Gastroesophageal sphincter (tissue), 4 donors: ENCODE measurements at regions not wholly inside any gene's neighbourhood (a gene's known extent, or its start where the extent isn't known, plus 50 kb on each side); places are given as distances from the start of the nearest gene placed in this dataset.
"Not testable (repeated sequence)": the region's sequence is repeated elsewhere in the genome, so short reads cannot be mapped to it uniquely, and the experiment has no call there.

ENCODE experiments used
- ATAC-seq: fragments of 150-250 bp; one replicate; pipeline ENCODE4 v1.9.1; 2016; ENCODE audit warnings: mild to moderate bottlenecking, moderate library complexity
- H3K27ac ChIP-seq, 4 donors: fragments of 200-600 bp; sonication (generic) in 3 of 4; 1 replicate in 3 of 4; 2 replicates in 1 of 4; pipeline ENCODE4 v1.5.1; 2016 to 2019
- H3K27me3 ChIP-seq: fragments of 200-600 bp; sonication (generic); one replicate; pipeline ENCODE4 v1.5.1; 2019
- H3K36me3 ChIP-seq, 2 donors: fragments of 200-600 bp; sonication (generic); one replicate each; pipeline ENCODE4 v1.5.1; 2019; ENCODE audit warnings: control low read depth in 1 of 2
- H3K4me1 ChIP-seq, 3 donors: fragments of 200-600 bp; sonication (generic); 1 replicate in 2 of 3; 2 replicates in 1 of 3; pipeline ENCODE4 v1.5.1; 2016 to 2019; ENCODE audit warnings: control low read depth in 2 of 3
- H3K4me3 ChIP-seq, 2 donors: fragments of 200-600 bp; sonication (generic); one replicate each; pipeline ENCODE4 v1.5.1; 2019; ENCODE audit warnings: mild to moderate bottlenecking in 1 of 2, moderate library complexity in 1 of 2
- H3K9me3 ChIP-seq, 3 donors: fragments of 200-600 bp; sonication (generic); one replicate each; pipeline ENCODE4 v1.5.1; 2017 to 2019; ENCODE audit warnings: control low read depth in 2 of 3
- CTCF ChIP-seq, 4 experiments: fragments of 200-600 bp in 2 of 4; fragments of 450-650 bp in 2 of 4; sonication (generic) in 1 of 4; IDR thresholded peaks; one replicate each; pipeline ENCODE4 v1.5.1; 2017 to 2019; ENCODE audit warnings: antibody characterized with exemption in 4 of 4, mild to moderate bottlenecking in 2 of 4, moderate library complexity in 2 of 4
- EP300 ChIP-seq: sonication (generic); formaldehyde crosslinking; IDR thresholded peaks from one replicate; pipeline ENCODE4 v1.6.1; 2017; ENCODE audit warnings: antibody characterized with exemption, mild to moderate bottlenecking
- POLR2A ChIP-seq, 2 donors: fragments of 450-650 bp; IDR thresholded peaks; one replicate each; pipeline ENCODE4 v1.6.1; 2017; ENCODE audit warnings: antibody characterized with exemption in 2 of 2, mild to moderate bottlenecking in 2 of 2, moderate library complexity in 1 of 2
- POLR2AphosphoS5 ChIP-seq: sonication (generic); formaldehyde crosslinking; IDR thresholded peaks from one replicate; pipeline ENCODE4 v1.6.1; 2017; ENCODE audit warnings: antibody characterized with exemption
- WGBS, 2 donors: methylation state at CpG; one replicate each; pipeline ENCODE4 v1.1.5; 2018; ENCODE audit warnings: low coverage in 1 of 2; 5-methylcytosine and 5-hydroxymethylcytosine counted together

DNA sequence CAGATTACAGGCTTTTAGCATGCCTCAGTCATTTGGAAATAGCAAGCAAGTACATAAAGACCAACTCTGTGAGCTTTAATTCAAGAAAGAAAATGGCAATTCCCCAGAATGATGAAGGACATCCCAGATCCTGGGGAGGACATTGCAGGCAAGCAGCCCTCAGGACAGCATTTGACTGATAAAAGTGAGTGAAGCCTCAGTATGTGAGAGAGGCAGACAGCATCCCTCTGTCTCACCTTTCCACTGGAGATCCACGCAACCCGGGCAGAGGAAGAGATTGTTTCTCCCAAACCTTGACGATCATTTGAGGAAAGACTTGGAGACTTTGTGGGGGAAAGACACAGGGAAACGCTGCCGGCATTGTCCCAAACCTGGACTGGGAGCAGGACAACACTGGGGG, 128.0 kb upstream of the PABPC3 start:
- WGBS, 2 donors, result 11% methylated on average over 3 of the region's 5 CpGs; no CpG with 5 or more reads in 1 of the 2 donors
- not testable (repeated sequence) for ATAC-seq

DNA sequence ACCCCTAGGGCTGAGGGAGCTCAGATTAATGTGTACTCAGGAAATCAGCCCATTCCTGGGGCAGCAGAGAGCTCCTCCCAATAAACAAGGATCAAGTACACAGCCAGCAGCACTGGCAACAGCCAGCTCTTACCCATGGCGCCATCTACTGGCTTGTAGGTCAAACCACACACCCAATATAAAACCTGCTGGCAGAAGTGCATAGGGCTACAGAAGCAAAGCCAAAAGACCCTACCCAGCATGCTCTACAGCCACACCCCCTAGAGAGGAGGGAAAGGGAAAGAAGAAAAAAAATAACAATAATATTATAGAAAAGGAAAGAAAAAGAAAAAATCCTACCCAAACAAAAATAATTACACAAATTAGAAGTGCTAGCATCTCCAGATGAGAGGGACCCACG, 127.5 kb upstream of the PABPC3 start:
- ATAC-seq, H3K9me3 ChIP-seq, H3K27me3 ChIP-seq, H3K4me1 ChIP-seq, H3K36me3 ChIP-seq, H3K27ac ChIP-seq: not testable (repeated sequence)
- H3K4me3 ChIP-seq, result peak overlapping the region; percentile 32 to 40
- peak in 3 of 4 experiments; percentile 13 to 49 (median 43) for TF ChIP-seq CTCF (IDR thresholded peaks at IDR 0.05)
- 36 to 67% methylated on average over 1 of the region's 2 CpGs for WGBS, 2 donors

More for the DNA sequence above, 128.0 kb upstream of the PABPC3 start:
- H3K27ac ChIP-seq, H3K36me3 ChIP-seq, H3K4me1 ChIP-seq, H3K9me3 ChIP-seq, H3K27me3 ChIP-seq: not testable (repeated sequence)
- H3K4me3 ChIP-seq, result peak overlapping the region; percentile 32 to 40

- WGBS, 2 donors, result 78 to 93% methylated on average over 6 to 7 of the region's 9 CpGs
- ATAC-seq, H3K36me3 ChIP-seq, H3K9me3 ChIP-seq, H3K4me3 ChIP-seq, H3K4me1 ChIP-seq, H3K27me3 ChIP-seq, H3K27ac ChIP-seq: not testable (repeated sequence)
These were observed 122.8 kb upstream of the PABPC3 start for GRCh38 chr13:24973102-24973501.

DNA sequence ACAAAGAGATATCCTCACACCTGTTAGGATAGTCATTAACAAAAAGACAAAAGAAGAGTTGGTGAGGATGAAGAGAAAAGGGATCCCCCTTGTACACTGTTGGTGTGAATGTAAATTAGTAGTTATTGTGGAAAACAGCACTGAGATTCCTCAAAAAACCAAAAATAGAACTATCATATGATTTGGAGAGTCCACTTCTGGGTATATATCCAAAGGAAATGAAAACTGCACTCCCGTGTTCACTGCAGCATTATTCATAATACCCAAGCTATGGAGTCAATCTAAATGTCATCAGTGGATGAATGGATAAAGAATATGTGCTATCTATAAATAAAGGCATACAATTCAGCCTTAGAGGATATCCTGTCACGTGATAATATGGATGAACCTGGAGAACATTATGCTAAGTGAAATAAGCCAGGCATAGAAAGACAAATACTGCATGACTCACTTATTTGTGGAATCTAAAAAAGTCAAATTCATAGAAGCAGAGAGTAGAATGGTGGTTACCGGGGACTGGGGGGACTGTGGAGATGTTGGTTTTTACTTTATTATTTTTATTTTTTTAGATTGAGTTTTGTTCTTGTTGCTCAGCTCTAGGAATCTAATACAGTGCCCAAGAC, 114.6 kb upstream of the PABPC3 start:
- H3K27ac ChIP-seq, H3K4me3 ChIP-seq, H3K36me3 ChIP-seq, H3K4me1 ChIP-seq, H3K9me3 ChIP-seq, ATAC-seq: not testable (repeated sequence)
- peaks cover 39% of the 10 kb centered on the region for H3K27me3 ChIP-seq
- WGBS, 2 donors, result 0 to 18% methylated on average over 2 to 3 of the region's 3 CpGs

GRCh38 chr13:24982333-24982999, 113.5 kb upstream of the PABPC3 start:
- TF ChIP-seq EP300 (no peak), POLR2A (IDR thresholded peaks at IDR 0.05) (no peak), CTCF (IDR thresholded peaks at IDR 0.05) (no peak), POLR2AphosphoS5 (no peak)
- 40 to 50% methylated on average over 1 to 4 of the region's 11 CpGs for whole genome bisulfite sequencing, 2 donors
- ATAC-seq, result peak; percentile 22

DNA sequence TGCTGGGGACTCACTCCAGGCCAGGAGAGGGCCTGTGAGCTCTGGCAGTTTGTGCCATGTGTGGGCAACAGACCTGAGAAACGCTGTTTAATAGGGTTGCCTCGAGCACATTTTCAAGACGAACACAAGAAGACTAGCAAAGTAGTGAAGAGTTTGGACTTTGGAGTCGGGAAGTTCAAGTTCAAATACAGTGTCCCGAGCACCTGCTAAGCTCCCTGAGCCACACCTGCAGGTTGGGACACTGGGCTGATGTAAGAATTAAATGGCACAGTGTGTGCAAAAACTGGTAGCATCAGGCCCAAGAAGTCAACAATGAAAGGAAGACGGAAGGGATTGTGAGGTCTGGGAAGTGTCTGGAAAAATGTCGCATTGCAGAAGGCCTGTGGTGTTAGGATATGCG, 112.8 kb upstream of the PABPC3 start:
- H3K4me3 ChIP-seq, result no peak overlapping the region
- no peak for TF ChIP-seq POLR2A (IDR thresholded peaks at IDR 0.05)
- TF ChIP-seq EP300, result no peak
- TF ChIP-seq POLR2AphosphoS5, result no peak
- no peak for TF ChIP-seq CTCF (IDR thresholded peaks at IDR 0.05)
- no peak for ATAC-seq
- H3K27me3 ChIP-seq, result peaks cover 53% of the 10 kb centered on the region
- no peaks in the 10 kb centered on the region for H3K4me1 ChIP-seq
- H3K9me3 ChIP-seq, result no peaks in the 10 kb centered on the region
- no peak overlapping the region for H3K27ac ChIP-seq
- no peaks in the 10 kb centered on the region for H3K36me3 ChIP-seq
- 74 to 80% methylated on average over 4 to 6 of the region's 8 CpGs for WGBS, 2 donors

More at GRCh38 chr13:24982333-24982999, 113.5 kb upstream of the PABPC3 start:
- Histone ChIP-seq H3K4me3 (no peak overlapping the region), H3K4me1 (no peaks in the 10 kb centered on the region), H3K27ac (no peak overlapping the region), H3K9me3 (no peaks in the 10 kb centered on the region), H3K27me3 (peaks cover 49% of the 10 kb centered on the region), H3K36me3 (no peaks in the 10 kb centered on the region)
